Astrocyte (in vitro differentiated cells and primary cell): ENCODE measurements at regions not wholly inside any gene's neighbourhood (a gene's known extent, or its start where the extent isn't known, plus 50 kb on each side); places are given as distances from the start of the nearest gene placed in this dataset.

Experiments used
- CTCF ChIP-seq: IDR thresholded peaks from 2 replicates; pipeline ENCODE4 v1.5.1; 2011; ENCODE audit warnings: low read depth, mild to moderate bottlenecking, inconsistent platforms, low read length, moderate library complexity; ENCODE audit not compliant: insufficient read depth
- EZH2 ChIP-seq: IDR thresholded peaks from 2 replicates; pipeline ENCODE4 v1.6.1; 2012; ENCODE audit warnings: mild to moderate bottlenecking, low read length, inconsistent platforms; ENCODE audit not compliant: insufficient read depth

GRCh38 chr2:134027980-134028379, 225.9 kb upstream of the MGAT5 start:
- TF ChIP-seq CTCF = no peak
- TF ChIP-seq EZH2 = no peak
